ENCODE measurements at regions not wholly inside any gene's neighbourhood (a gene's known extent, or its start where the extent isn't known, plus 50 kb on each side); places are given as distances from the start of the nearest gene placed in this dataset.

GRCh38 chr6:67369679-67370078 is 1265.4 kb upstream of the ADGRB3 start:
- Histone ChIP-seq H3K9me3 (no peaks in the 10 kb centered on the region), H3K4me3 (no peak overlapping the region), H3K4me1 (replicated peaks) (no peaks in the 10 kb centered on the region), H3K27me3 (replicated peaks; ENCODE audit: insufficient read depth) (no peaks in the 10 kb centered on the region), H3K27ac (no peak overlapping the region), H3K36me3 (no peaks in the 10 kb centered on the region)
- WGBS: 39% methylated on average over 1 of the region's 1 CpG
- intact Hi-C loops (cut with DNase I): no loop called here
- DNase-seq (ENCODE audit: low spot score): no peak
- TF ChIP-seq, protein P1, sequence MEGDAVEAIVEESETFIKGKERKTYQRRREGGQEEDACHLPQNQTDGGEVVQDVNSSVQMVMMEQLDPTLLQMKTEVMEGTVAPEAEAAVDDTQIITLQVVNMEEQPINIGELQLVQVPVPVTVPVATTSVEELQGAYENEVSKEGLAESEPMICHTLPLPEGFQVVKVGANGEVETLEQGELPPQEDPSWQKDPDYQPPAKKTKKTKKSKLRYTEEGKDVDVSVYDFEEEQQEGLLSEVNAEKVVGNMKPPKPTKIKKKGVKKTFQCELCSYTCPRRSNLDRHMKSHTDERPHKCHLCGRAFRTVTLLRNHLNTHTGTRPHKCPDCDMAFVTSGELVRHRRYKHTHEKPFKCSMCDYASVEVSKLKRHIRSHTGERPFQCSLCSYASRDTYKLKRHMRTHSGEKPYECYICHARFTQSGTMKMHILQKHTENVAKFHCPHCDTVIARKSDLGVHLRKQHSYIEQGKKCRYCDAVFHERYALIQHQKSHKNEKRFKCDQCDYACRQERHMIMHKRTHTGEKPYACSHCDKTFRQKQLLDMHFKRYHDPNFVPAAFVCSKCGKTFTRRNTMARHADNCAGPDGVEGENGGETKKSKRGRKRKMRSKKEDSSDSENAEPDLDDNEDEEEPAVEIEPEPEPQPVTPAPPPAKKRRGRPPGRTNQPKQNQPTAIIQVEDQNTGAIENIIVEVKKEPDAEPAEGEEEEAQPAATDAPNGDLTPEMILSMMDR (IDR thresholded peaks at IDR 0.05): no peak
- TF ChIP-seq POLR2A (IDR thresholded peaks at IDR 0.05) (no peak), POLR2AphosphoS5 (IDR thresholded peaks at IDR 0.05) (no peak)

DNA sequence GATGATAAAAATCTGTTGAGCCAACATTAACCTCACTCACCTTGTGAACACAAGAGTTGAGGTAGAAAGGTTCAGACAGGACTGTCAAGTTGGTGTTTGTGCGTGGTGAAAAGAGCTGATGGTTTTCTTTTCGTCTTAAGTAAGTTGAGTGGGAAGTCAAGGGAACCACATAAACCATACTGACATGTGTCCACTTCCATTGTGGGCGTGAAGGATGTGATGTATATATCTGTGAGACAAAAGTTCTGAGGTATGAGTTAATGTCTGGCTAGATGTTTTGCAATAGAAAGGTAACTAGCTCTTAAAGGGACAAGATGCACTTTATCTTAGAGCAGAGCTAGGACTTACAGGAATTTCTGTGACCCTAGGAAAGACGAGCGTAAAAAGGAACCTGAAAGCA is 1272.1 kb upstream of the ADGRB3 start:
- H3K4me3 ChIP-seq: no peak overlapping the region
- WGBS: 71% methylated on average over 5 of the region's 5 CpGs

GRCh38 chr6:67361264-67361663 is 1273.8 kb upstream of the ADGRB3 start:
- Histone ChIP-seq H3K4me1 (replicated peaks) (no peaks in the 10 kb centered on the region), H3K9me3 (no peaks in the 10 kb centered on the region), H3K27ac (no peak overlapping the region), H3K27me3 (replicated peaks; ENCODE audit: insufficient read depth) (no peaks in the 10 kb centered on the region), H3K4me3 (no peak overlapping the region), H3K36me3 (no peaks in the 10 kb centered on the region)
- DNase-seq (ENCODE audit: low spot score): no peak
- WGBS: 95% methylated on average over 2 of the region's 2 CpGs
- intact Hi-C loops (cut with DNase I): no loop called here
- TF ChIP-seq POLR2A (IDR thresholded peaks at IDR 0.05) (no peak), POLR2AphosphoS5 (IDR thresholded peaks at IDR 0.05) (no peak)
- TF ChIP-seq, protein P1 (IDR thresholded peaks at IDR 0.05): no peak

More for the DNA sequence above, 1272.1 kb upstream of the ADGRB3 start:
- no peak for DNase-seq (ENCODE audit: low spot score)
- TF ChIP-seq POLR2AphosphoS5 (IDR thresholded peaks at IDR 0.05) (no peak), POLR2A (IDR thresholded peaks at IDR 0.05) (no peak)
- TF ChIP-seq, protein P1 (IDR thresholded peaks at IDR 0.05): no peak
- H3K9me3 ChIP-seq: no peaks in the 10 kb centered on the region
- H3K36me3 ChIP-seq: no peaks in the 10 kb centered on the region
- no peaks in the 10 kb centered on the region for H3K4me1 ChIP-seq (replicated peaks)
- no peaks in the 10 kb centered on the region for H3K27me3 ChIP-seq (replicated peaks; ENCODE audit: insufficient read depth)
- no peak overlapping the region for H3K27ac ChIP-seq
- intact Hi-C loops (cut with DNase I): no loop called here

GRCh38 chr6:67358241-67358640 is 1276.8 kb upstream of the ADGRB3 start:
- TF ChIP-seq, protein P1 (IDR thresholded peaks at IDR 0.05): no peak
- peak; percentile 41 for TF ChIP-seq POLR2AphosphoS5 (IDR thresholded peaks at IDR 0.05)
- Histone ChIP-seq H3K4me1 (replicated peaks) (no peaks in the 10 kb centered on the region), H3K27ac (no peak overlapping the region), H3K9me3 (no peaks in the 10 kb centered on the region), H3K4me3 (no peak overlapping the region), H3K36me3 (no peaks in the 10 kb centered on the region), H3K27me3 (replicated peaks; ENCODE audit: insufficient read depth) (no peaks in the 10 kb centered on the region)
- no peak for DNase-seq (ENCODE audit: low spot score)
- 12% methylated on average over 3 of the region's 3 CpGs for WGBS
- intact Hi-C loops (cut with DNase I): no loop called here

- intact Hi-C loops (cut with DNase I): no loop called here
- H3K4me1 ChIP-seq (replicated peaks): no peaks in the 10 kb centered on the region
- TF ChIP-seq POLR2A (IDR thresholded peaks at IDR 0.05) (no peak), POLR2AphosphoS5 (IDR thresholded peaks at IDR 0.05) (no peak)
- TF ChIP-seq, protein P1 (IDR thresholded peaks at IDR 0.05): no peak
- no peak overlapping the region for H3K4me3 ChIP-seq
- H3K27me3 ChIP-seq (replicated peaks; ENCODE audit: insufficient read depth): no peaks in the 10 kb centered on the region
- DNase-seq (ENCODE audit: low spot score): no peak
- H3K36me3 ChIP-seq: no peaks in the 10 kb centered on the region
- 48% methylated on average over 3 of the region's 3 CpGs for WGBS
- H3K9me3 ChIP-seq: no peaks in the 10 kb centered on the region
- H3K27ac ChIP-seq: no peak overlapping the region
Observed at GRCh38 chr6:67353861-67354260, 1281.2 kb upstream of the ADGRB3 start.

Data from prostate gland (tissue), 2 donors.